ENCODE measurements at regions not wholly inside any gene's neighbourhood (a gene's known extent, or its start where the extent isn't known, plus 50 kb on each side); places are given as distances from the start of the nearest gene placed in this dataset.

DNA sequence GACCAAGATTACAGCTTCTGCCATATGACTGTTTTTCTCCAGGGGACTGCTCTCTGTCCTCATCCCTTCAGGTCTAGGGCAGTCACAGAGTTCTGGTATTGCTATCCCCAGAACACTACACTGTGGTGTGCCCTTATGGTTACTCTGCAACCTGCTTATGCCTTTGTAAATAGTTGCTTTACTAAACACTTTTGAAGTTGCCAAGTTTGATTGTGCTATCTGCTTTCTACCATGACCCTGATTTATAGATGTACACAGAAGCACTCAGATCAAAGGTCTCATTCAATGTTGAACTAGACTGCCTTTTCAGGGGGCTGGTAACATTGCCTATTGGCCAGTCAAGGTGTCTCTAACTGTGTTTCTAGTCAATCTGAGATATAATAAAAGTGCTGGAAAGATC lies 794.7 kb downstream of the DHX35 start:
- H2AFZ ChIP-seq = no peak overlapping the region
- H3K27me3 ChIP-seq (ENCODE audit: insufficient read depth) = no peaks in the 10 kb centered on the region
- Mint-ChIP-seq H3K27me3 (ENCODE audit: insufficient read depth, low read depth, poor library complexity) (no peaks in the 10 kb centered on the region), H3K4me3 (no peak overlapping the region), H3K4me1 (no peaks in the 10 kb centered on the region), H3K36me3 (ENCODE audit: low read depth) (no peaks in the 10 kb centered on the region), H3K9me3 (no peaks in the 10 kb centered on the region), H3K27ac (no peak overlapping the region)
- TF ChIP-seq ZNF114 (CRISPR knock-in tag; IDR thresholded peaks at IDR 0.05) = no peak
- TF ChIP-seq EZH2 (IDR thresholded peaks at IDR 0.05; ENCODE audit: low read depth, unreplicated experiment) = no peak
- no peak for TF ChIP-seq POLR2AphosphoS5 (IDR thresholded peaks at IDR 0.05; ENCODE audit: low read depth)
- no peak for TF ChIP-seq JUNB (IDR thresholded peaks at IDR 0.05; ENCODE audit: unreplicated experiment)
- TF ChIP-seq, protein P1, sequence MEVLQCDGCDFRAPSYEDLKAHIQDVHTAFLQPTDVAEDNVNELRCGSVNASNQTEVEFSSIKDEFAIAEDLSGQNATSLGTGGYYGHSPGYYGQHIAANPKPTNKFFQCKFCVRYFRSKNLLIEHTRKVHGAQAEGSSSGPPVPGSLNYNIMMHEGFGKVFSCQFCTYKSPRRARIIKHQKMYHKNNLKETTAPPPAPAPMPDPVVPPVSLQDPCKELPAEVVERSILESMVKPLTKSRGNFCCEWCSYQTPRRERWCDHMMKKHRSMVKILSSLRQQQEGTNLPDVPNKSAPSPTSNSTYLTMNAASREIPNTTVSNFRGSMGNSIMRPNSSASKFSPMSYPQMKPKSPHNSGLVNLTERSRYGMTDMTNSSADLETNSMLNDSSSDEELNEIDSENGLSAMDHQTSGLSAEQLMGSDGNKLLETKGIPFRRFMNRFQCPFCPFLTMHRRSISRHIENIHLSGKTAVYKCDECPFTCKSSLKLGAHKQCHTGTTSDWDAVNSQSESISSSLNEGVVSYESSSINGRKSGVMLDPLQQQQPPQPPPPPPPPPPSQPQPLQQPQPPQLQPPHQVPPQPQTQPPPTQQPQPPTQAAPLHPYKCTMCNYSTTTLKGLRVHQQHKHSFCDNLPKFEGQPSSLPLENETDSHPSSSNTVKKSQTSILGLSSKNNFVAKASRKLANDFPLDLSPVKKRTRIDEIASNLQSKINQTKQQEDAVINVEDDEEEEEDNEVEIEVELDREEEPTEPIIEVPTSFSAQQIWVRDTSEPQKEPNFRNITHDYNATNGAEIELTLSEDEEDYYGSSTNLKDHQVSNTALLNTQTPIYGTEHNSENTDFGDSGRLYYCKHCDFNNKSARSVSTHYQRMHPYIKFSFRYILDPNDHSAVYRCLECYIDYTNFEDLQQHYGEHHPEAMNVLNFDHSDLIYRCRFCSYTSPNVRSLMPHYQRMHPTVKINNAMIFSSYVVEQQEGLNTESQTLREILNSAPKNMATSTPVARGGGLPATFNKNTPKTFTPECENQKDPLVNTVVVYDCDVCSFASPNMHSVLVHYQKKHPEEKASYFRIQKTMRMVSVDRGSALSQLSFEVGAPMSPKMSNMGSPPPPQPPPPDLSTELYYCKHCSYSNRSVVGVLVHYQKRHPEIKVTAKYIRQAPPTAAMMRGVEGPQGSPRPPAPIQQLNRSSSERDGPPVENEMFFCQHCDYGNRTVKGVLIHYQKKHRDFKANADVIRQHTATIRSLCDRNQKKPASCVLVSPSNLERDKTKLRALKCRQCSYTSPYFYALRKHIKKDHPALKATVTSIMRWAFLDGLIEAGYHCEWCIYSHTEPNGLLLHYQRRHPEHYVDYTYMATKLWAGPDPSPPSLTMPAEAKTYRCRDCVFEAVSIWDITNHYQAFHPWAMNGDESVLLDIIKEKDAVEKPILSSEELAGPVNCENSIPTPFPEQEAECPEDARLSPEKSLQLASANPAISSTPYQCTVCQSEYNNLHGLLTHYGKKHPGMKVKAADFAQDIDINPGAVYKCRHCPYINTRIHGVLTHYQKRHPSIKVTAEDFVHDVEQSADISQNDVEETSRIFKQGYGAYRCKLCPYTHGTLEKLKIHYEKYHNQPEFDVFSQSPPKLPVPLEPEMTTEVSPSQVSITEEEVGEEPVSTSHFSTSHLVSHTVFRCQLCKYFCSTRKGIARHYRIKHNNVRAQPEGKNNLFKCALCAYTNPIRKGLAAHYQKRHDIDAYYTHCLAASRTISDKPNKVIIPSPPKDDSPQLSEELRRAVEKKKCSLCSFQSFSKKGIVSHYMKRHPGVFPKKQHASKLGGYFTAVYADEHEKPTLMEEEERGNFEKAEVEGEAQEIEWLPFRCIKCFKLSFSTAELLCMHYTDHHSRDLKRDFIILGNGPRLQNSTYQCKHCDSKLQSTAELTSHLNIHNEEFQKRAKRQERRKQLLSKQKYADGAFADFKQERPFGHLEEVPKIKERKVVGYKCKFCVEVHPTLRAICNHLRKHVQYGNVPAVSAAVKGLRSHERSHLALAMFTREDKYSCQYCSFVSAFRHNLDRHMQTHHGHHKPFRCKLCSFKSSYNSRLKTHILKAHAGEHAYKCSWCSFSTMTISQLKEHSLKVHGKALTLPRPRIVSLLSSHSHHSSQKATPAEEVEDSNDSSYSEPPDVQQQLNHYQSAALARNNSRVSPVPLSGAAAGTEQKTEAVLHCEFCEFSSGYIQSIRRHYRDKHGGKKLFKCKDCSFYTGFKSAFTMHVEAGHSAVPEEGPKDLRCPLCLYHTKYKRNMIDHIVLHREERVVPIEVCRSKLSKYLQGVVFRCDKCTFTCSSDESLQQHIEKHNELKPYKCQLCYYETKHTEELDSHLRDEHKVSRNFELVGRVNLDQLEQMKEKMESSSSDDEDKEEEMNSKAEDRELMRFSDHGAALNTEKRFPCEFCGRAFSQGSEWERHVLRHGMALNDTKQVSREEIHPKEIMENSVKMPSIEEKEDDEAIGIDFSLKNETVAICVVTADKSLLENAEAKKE (CRISPR knock-in tag; IDR thresholded peaks at IDR 0.05) = no peak
- TF ChIP-seq CREB1 (CRISPR knock-in tag; IDR thresholded peaks at IDR 0.05; ENCODE audit: low read depth) = no peak
- TF ChIP-seq STAT1 (IDR thresholded peaks at IDR 0.05; ENCODE audit: unreplicated experiment) = no peak
- TF ChIP-seq NANOG (IDR thresholded peaks at IDR 0.05; ENCODE audit: borderline replicate concordance) = no peak
- TF ChIP-seq, protein P2, sequence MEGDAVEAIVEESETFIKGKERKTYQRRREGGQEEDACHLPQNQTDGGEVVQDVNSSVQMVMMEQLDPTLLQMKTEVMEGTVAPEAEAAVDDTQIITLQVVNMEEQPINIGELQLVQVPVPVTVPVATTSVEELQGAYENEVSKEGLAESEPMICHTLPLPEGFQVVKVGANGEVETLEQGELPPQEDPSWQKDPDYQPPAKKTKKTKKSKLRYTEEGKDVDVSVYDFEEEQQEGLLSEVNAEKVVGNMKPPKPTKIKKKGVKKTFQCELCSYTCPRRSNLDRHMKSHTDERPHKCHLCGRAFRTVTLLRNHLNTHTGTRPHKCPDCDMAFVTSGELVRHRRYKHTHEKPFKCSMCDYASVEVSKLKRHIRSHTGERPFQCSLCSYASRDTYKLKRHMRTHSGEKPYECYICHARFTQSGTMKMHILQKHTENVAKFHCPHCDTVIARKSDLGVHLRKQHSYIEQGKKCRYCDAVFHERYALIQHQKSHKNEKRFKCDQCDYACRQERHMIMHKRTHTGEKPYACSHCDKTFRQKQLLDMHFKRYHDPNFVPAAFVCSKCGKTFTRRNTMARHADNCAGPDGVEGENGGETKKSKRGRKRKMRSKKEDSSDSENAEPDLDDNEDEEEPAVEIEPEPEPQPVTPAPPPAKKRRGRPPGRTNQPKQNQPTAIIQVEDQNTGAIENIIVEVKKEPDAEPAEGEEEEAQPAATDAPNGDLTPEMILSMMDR (conservative IDR thresholded peaks at IDR 0.05; ENCODE audit: low read depth in 2 of 2) = no peak
- no peak for TF ChIP-seq EZH2phosphoT487 (IDR thresholded peaks at IDR 0.05; ENCODE audit: unreplicated experiment)
- no peak for DNase-seq (ENCODE audit: low spot score)
- no peak overlapping the region for H3K4me3 ChIP-seq
- H3K79me2 ChIP-seq (replicated peaks; ENCODE audit: insufficient read depth) = no peaks in the 10 kb centered on the region
- H3K36me3 ChIP-seq (ENCODE audit: insufficient read depth) = no peaks in the 10 kb centered on the region
- H3K4me2 ChIP-seq = no peak overlapping the region
- H3F3A ChIP-seq (replicated peaks; ENCODE audit: low read depth) = no peaks in the 10 kb centered on the region
- no peaks in the 10 kb centered on the region for H3K4me1 ChIP-seq (ENCODE audit: insufficient read depth)
- H4K20me1 ChIP-seq (replicated peaks; ENCODE audit: insufficient read depth) = no peaks in the 10 kb centered on the region
- ATAC-seq = no peak
- no peak overlapping the region for H3K27ac ChIP-seq (ENCODE audit: low read depth)
- no peaks in the 10 kb centered on the region; the same call in none of the 2 replicates for H3K9me2 ChIP-seq (ENCODE audit: insufficient read depth)
